T-helper 17 cell (primary cell): ENCODE measurements at regions not wholly inside any gene's neighbourhood (a gene's known extent, or its start where the extent isn't known, plus 50 kb on each side); places are given as distances from the start of the nearest gene placed in this dataset.
A peak's percentile ranks its signal among the peaks of the same experiment; 100 is the strongest.

Experiments
- ATAC-seq: fragments of 150-1000 bp; cut with Tn5 transposase; 2 replicates; pipeline ENCODE4 v1.10.0; 2021; ENCODE audit warnings: mild to moderate bottlenecking, moderate library complexity
- DNase-seq, 3 donors: peaks; one replicate each; pipeline versions ENCODE4 v3.0.0 to v3.0.0-alpha.2; 2020 to 2021
- H3K9me3 ChIP-seq: one replicate; pipeline ENCODE4 v1.7.0; 2013; ENCODE audit warnings: low read length, mild to moderate bottlenecking; ENCODE audit not compliant: control insufficient read depth, poor library complexity, severe bottlenecking
- H3K27ac Mint-ChIP-seq: one replicate; pipeline ENCODE4 v1.8.0; 2022; ENCODE audit warnings: mild to moderate bottlenecking, moderate library complexity, mixed read lengths
- H3K27me3 Mint-ChIP-seq: one replicate; pipeline ENCODE4 v1.8.0; 2022; ENCODE audit warnings: mixed read lengths
- H3K36me3 Mint-ChIP-seq: one replicate; pipeline ENCODE4 v1.8.0; 2022; ENCODE audit warnings: low read depth, mixed read lengths
- H3K4me1 Mint-ChIP-seq: one replicate; pipeline ENCODE4 v1.8.0; 2022; ENCODE audit warnings: mild to moderate bottlenecking, mixed read lengths
- H3K4me3 Mint-ChIP-seq: one replicate; pipeline ENCODE4 v1.8.0; 2022; ENCODE audit warnings: mild to moderate bottlenecking, moderate library complexity, mixed read lengths

DNA sequence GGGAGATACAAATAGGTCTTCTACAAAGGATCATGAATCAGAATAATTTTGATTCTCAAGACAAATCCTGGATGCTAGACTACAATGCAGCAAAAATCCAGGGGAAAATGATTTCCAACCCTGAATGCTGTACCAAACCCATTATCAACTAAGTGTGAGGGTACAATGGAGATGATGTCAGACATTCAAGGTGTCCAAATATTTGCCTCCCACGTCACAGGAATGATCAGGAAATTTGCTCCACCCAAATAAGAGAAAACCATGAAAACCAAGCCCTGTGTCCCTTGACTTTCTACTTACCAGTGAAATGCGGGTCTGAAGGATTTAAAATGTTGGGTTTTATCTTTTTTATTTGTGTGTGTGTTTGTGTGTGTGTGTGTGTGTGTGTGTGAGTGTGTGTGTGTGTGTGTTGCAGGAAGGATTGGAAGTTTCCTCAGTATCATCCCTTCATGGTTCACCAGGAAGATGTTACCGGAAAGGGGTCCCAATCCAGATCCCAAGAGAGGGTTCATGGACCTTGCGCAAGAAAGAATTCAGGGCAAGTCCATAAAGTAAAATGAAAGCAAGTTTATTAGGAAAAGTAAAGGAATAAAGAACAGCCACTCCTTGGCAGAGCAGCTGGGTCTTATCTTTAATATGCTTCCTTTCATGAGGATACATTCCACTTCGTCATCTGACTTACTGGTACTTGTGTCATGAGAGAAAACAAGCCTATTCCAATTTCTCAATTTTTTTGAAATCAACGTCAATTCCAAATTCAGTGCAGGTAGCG, 61.1 kb upstream of the ID2 start:
- Mint-ChIP-seq H3K36me3 (peaks cover 7% of the 10 kb centered on the region), H3K27me3 (peaks cover 12% of the 10 kb centered on the region), H3K4me1 (peaks cover 13% of the 10 kb centered on the region), H3K4me3 (no peak overlapping the region), H3K27ac (no peak overlapping the region)
- H3K9me3 ChIP-seq, result no peaks in the 10 kb centered on the region
- no peak for ATAC-seq
- DNase-seq, result no peak

- no peak overlapping the region for H3K27ac Mint-ChIP-seq
- DNase-seq (no peak), ATAC-seq (no peak)
Observed at GRCh38 chr2:8622199-8622911, 59.5 kb upstream of the ID2 start.

DNA sequence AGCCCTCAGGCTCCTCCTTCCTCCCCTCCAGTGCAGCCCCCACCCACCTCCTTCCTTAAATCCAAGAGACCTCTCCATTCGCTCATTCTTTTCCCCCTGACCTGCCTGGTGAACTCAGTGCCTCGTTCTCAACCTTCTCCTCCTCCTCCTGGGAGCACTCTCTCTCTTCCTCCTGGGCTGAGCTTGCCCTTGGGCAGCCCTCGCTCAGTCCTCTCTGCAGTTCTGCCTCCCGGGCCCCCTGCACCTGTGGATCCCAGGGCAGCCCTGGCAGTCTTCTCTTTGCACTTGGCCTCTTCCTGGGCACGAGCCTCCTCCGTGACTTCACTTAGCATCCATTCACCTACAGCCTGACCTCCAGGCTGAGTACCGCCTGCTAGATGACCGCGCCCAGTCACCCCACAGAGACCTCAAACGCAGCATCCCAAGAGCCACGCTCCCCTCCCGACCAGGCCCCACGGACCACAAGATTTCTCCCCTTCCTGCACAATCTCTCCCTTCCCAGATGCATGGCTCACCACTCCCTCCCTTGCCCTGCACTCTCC, 58.9 kb upstream of the ID2 start:
- DNase-seq (no peak), ATAC-seq (no peak)
- Mint-ChIP-seq H3K36me3 (peaks cover 7% of the 10 kb centered on the region), H3K4me3 (no peak overlapping the region), H3K27ac (no peak overlapping the region), H3K27me3 (peaks cover 12% of the 10 kb centered on the region), H3K4me1 (peaks cover 14% of the 10 kb centered on the region)
- H3K9me3 ChIP-seq, result no peaks in the 10 kb centered on the region

More at GRCh38 chr2:8622199-8622911, 59.5 kb upstream of the ID2 start:
- Mint-ChIP-seq H3K4me1 (peaks cover 14% of the 10 kb centered on the region), H3K4me3 (no peak overlapping the region), H3K27me3 (peaks cover 12% of the 10 kb centered on the region), H3K36me3 (peaks cover 7% of the 10 kb centered on the region)
- H3K9me3 ChIP-seq, result no peaks in the 10 kb centered on the region

GRCh38 chr2:8623576-8623957, 58.3 kb upstream of the ID2 start:
- peaks cover 7% of the 10 kb centered on the region for H3K36me3 Mint-ChIP-seq
- peaks cover 12% of the 10 kb centered on the region for H3K27me3 Mint-ChIP-seq
- DNase-seq, result no peak
- H3K27ac Mint-ChIP-seq, result no peak overlapping the region
- no peak for ATAC-seq
- peaks cover 11% of the 10 kb centered on the region for H3K4me1 Mint-ChIP-seq
- no peaks in the 10 kb centered on the region for H3K9me3 ChIP-seq
- H3K4me3 Mint-ChIP-seq, result no peak overlapping the region

DNA sequence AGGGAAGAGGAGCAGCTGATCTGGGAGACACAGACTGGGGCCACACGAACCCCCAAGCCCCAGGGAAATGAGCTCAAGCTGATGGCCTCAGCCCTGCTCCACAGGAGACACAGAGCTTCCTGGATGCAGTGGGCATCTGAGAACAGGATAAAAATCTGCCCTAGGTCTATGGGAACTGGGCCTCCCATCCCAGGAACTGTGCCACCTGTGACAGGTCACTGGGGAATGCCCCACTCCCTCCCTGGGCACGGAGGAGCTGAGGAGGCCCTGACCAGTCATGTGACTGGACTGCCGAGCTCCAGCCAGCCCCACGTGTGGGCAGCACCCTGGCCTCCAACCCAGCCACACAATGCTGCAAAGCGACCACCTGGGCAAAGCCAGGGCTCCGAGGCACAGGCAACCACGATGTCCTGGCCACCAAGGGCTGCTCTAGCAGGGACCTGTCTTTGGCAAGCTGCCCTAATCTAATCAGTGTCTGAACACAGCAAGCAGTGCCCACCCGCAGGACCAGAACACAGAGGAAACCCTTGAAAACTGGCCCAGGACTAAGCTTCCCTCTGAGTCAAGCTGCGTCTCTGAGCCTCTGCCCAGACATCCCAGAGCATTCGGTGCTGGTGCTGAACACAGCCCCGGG, 57.8 kb upstream of the ID2 start:
- H3K9me3 ChIP-seq, result no peaks in the 10 kb centered on the region
- Mint-ChIP-seq H3K27me3 (peaks cover 12% of the 10 kb centered on the region), H3K27ac (no peak overlapping the region), H3K4me3 (no peak overlapping the region), H3K36me3 (peaks cover 7% of the 10 kb centered on the region), H3K4me1 (peaks cover 11% of the 10 kb centered on the region)
- ATAC-seq (no peak), DNase-seq (no peak)

GRCh38 chr2:8624855-8625398, 56.9 kb upstream of the ID2 start:
- Mint-ChIP-seq H3K27me3 (peaks cover 7% of the 10 kb centered on the region), H3K4me3 (no peak overlapping the region), H3K36me3 (peaks cover 7% of the 10 kb centered on the region), H3K4me1 (peaks cover 11% of the 10 kb centered on the region), H3K27ac (no peak overlapping the region)
- no peak for ATAC-seq
- no peaks in the 10 kb centered on the region for H3K9me3 ChIP-seq
- no peak for DNase-seq

- H3K36me3 Mint-ChIP-seq, result peaks cover 7% of the 10 kb centered on the region
- ATAC-seq, result no peak
- H3K4me1 Mint-ChIP-seq, result peaks cover 11% of the 10 kb centered on the region
- no peak overlapping the region for H3K27ac Mint-ChIP-seq
- peaks cover 6% of the 10 kb centered on the region for H3K27me3 Mint-ChIP-seq
- H3K4me3 Mint-ChIP-seq, result no peak overlapping the region
- DNase-seq, result no peak
- no peaks in the 10 kb centered on the region for H3K9me3 ChIP-seq
Observed at GRCh38 chr2:8625399-8626300, 56.2 kb upstream of the ID2 start.

- Mint-ChIP-seq H3K4me1 (peaks cover 11% of the 10 kb centered on the region), H3K4me3 (peak overlapping the region; percentile 2), H3K27ac (no peak overlapping the region), H3K36me3 (peaks cover 7% of the 10 kb centered on the region), H3K27me3 (peaks cover 6% of the 10 kb centered on the region)
- no peak for ATAC-seq
- no peak for DNase-seq
- H3K9me3 ChIP-seq, result no peaks in the 10 kb centered on the region
Observed at GRCh38 chr2:8626572-8626971, 55.3 kb upstream of the ID2 start.

DNA sequence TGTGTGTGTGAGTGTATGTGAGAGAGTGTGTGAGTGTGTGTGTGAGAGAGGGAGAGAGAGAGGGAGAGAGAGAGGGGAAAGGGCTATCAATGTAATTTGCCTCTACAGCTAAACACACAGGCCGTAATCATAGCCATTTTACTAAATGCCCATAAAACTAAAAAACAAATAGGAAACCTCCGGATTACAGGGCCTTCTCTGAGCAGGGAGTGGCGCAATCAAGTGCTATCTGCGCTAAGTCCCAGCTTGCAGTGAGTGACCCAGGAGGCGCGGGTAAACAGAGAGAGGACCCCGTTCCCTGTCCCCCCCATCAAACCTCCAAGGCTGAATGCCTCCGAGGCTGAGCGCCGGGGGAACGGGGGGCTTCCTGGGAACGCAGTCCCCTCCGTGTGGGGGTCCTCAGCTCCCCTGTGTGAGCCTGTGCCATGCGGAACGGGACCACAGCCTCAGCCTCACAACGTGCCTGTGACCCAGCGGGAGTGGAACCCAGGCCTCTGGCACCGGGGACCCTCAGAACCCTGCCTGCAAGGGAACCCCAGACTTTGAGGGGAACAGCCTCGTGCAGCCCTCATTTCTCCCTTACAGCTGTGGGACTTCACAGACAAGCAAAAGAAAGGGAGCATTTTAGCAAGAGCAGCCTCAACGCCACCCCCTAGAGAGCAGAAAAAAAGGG, 54.7 kb upstream of the ID2 start:
- peaks cover 7% of the 10 kb centered on the region for H3K36me3 Mint-ChIP-seq
- no peak overlapping the region for H3K4me3 Mint-ChIP-seq
- ATAC-seq (no peak), DNase-seq (no peak)
- peaks cover 6% of the 10 kb centered on the region for H3K27me3 Mint-ChIP-seq
- H3K9me3 ChIP-seq, result no peaks in the 10 kb centered on the region
- peaks cover 14% of the 10 kb centered on the region for H3K4me1 Mint-ChIP-seq
- no peak overlapping the region for H3K27ac Mint-ChIP-seq

DNA sequence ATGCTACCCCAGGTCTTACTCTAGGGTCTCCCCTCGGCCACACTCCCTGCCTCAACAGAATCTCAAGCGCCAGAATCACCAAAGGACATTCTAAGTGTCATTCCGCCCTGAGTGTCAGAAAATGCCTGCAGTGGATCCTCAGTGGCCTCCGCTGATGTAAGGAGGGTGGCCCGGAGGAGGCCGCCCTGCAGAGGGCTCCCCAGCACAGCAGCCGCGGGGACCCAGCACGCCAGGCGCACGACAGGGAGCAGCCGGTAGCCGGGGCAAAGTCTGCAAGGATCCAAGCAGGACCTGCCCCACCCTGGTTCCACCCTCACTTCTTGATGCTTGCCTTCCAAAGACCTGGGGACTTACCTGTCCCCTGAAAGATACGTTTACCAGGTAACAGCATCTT, 54.2 kb upstream of the ID2 start:
- peaks cover 12% of the 10 kb centered on the region for H3K4me1 Mint-ChIP-seq
- DNase-seq, result no peak
- H3K27me3 Mint-ChIP-seq, result peaks cover 6% of the 10 kb centered on the region
- ATAC-seq, result no peak
- H3K36me3 Mint-ChIP-seq, result peaks cover 7% of the 10 kb centered on the region
- no peaks in the 10 kb centered on the region for H3K9me3 ChIP-seq
- no peak overlapping the region for H3K4me3 Mint-ChIP-seq
- no peak overlapping the region for H3K27ac Mint-ChIP-seq

GRCh38 chr2:8628179-8628865, 53.5 kb upstream of the ID2 start:
- Mint-ChIP-seq H3K27me3 (peaks cover under 1% of the 10 kb centered on the region), H3K36me3 (peaks cover 2% of the 10 kb centered on the region), H3K4me1 (peaks cover 7% of the 10 kb centered on the region), H3K4me3 (no peak overlapping the region), H3K27ac (no peak overlapping the region)
- no peak for ATAC-seq
- no peaks in the 10 kb centered on the region for H3K9me3 ChIP-seq
- DNase-seq, result no peak

GRCh38 chr2:8628866-8629209, 53.0 kb upstream of the ID2 start:
- ATAC-seq (no peak), DNase-seq (no peak)
- no peaks in the 10 kb centered on the region for H3K9me3 ChIP-seq
- Mint-ChIP-seq H3K27ac (no peak overlapping the region), H3K36me3 (no peaks in the 10 kb centered on the region), H3K4me3 (no peak overlapping the region), H3K27me3 (peaks cover 1% of the 10 kb centered on the region), H3K4me1 (peaks cover 10% of the 10 kb centered on the region)
